HUDEP-2 (cell line): ENCODE measurements at regions not wholly inside any gene's neighbourhood (a gene's known extent, or its start where the extent isn't known, plus 50 kb on each side); places are given as distances from the start of the nearest gene placed in this dataset.
"Not testable (repeated sequence)": the region's sequence is repeated elsewhere in the genome, so short reads cannot be mapped to it uniquely, and the experiment has no call there.

Source experiments
- DNase-seq, 76 experiments: peaks; one replicate each; lab custom pipeline; 2025; ENCODE audit not compliant: unreplicated experiment in 76 of 76; lab: John Stamatoyannopoulos, UW

DNA sequence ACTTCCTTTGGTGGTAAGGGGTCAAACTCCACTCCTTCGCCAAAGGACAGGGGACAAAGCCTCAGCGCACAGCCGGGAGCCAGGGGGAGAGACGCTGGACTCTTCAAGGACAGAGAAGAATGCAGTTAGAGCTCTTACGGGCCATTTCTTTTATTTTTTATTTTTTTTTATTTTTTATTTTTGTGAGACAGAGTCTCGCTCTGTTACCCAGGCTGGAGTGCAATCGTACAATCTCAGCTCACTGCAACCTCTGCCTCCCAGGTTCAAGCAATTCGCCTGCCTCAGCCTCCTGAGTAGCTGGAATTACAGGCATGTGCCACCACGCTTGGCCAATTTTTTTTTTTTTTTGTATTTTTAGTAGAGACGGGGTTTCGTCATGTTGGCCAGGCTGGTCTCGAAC, 93.2 kb upstream of the RPH3AL start, which contains the start of gene RFLNB:
RFLNB (minus strand) TSS at position 101 of the 400 bp plus-strand sequence.
- DNase-seq, result not testable (repeated sequence)

DNA sequence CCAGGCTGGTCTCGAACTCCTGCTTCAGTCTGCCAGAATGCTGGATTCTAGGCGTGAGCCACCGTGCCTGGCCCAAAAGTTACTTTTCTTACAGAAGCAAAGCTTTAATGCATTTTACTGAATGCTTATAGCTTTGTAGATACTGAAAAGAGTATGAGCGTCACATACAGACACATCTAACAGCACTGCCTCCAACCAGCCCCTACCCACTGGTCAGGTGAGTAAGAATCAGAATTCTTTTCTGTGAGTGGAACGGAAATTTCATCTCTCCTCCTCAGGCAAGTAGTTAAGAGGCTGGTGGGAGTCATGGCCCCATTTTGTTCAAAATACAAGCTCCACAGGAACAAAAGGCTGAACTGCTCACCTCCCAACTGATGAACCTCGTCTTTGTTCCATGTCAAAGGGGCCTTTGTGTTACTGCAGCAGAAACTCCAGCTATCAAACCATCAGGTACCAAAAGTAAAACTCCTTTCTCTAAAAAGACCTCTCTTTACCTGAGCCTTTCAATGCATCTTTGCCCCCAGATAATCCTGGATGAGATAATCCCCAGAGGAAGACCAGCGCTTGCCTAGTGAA, 92.4 kb upstream of the RPH3AL start:
- no peak for DNase-seq

DNA sequence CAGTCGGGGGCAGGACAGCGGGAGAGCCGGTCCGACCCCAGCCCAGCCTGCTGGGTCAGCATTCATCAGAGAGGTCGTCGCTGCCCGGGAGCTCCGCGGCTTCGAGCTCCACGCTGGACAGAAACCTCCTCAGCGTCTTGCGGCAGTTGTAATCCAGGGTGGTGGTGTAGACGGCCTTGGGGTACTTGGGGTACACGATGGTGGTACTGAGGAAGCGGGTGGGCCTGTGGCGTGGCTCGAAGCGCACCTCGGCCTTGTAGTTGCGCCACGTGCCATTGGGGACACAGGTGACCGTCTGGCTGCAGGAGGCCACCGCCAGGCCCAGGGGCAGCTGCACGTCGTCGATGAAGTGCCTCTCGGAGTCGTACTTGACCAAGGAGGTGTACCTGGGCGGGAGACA, 90.5 kb upstream of the RPH3AL start:
- no peak for DNase-seq

DNA sequence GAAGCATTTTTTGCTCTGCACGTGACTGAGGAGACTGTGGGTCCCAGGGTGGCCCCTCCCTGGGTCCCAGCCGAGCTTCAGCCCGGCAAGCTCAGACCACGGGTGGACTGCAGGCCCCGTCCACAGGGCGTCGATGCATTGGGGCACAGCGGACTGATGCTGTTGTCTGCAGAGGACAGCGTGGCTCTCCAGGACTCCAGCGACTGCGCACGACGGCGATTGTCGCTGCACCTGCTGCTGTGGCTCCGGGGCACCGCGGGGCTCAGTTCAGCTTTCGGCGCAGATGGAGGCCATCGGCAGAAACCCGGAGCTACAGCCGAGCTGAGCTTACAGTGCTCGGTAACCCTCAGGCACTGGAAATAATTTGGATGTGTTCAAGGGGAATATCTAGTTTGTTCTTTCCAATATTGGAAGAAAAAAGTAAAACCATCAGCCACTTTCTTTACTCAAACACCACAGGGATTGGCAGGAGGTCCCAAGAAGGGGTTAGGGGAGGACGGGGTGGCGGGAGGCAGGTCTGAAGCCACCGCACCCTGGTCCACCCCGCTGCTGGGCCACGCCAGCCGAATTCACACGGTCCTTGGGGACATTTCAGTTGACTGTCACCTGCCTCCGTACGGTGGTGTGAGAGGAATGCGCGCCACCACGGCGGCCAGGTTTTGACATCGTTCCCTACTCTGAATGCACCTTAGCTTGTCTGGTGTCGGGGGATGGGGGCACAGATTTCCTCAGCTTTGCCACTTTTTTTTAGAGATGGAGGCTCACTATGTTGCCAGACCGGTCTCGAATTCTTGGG, 88.7 kb upstream of the RPH3AL start:
- DNase-seq, result no peak

DNA sequence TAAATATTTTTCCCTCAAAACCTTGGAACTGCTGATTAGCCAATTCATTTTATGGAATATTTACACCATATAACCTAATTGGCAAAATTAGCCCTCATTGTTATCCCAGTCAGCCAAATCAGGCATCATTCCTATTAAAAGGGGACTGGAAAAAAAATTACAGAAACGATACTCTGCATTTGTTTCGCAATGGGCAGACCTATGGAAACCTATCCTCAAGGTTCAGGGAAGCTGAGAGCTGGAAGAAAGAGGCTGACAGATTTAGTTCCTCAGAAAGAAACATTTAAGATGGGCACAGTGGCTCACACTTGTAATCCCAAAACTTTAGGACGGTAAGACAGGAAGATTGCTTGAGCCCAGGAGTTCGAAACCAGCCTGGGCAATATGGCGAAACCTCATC, 85.6 kb upstream of the RPH3AL start:
- DNase-seq, result no peak

DNA sequence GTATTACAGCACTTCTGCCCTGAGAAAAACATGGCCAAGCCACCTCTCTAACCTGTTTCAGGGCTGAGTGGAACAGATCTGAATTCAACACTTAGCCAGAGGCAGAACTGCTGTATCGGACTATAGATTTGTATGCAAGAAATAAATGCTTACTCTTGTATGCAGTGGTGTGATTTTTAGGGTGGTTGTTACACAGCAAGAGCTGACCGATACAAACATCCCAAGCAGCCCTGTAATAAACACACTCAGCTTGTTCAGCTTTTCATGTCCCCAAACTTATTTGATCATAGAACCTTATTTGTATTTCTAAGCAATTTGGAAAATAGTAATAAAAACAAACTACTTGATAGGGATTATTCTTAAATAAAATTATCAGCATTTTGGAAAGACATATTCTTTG, 84.9 kb upstream of the RPH3AL start:
- DNase-seq, result no peak

DNA sequence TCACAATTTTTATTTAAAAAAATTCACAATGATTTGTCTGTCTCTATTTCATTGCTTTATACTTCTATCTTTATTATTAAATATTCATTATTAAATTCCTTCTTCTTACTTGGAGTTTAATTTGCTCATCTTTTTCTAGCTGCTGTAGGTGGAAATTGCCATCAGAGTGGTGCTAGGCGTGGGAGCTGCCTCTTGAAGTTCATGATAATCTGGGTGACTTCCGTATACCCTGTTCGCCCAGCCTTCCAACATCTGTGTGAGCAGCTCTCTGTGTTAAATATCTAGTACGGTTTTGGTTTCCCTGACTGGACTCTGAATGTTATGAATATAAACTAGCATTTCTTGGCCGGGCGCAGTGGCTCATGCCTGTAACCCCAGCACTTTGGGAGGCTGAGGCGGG, 84.0 kb upstream of the RPH3AL start:
- no peak for DNase-seq

DNA sequence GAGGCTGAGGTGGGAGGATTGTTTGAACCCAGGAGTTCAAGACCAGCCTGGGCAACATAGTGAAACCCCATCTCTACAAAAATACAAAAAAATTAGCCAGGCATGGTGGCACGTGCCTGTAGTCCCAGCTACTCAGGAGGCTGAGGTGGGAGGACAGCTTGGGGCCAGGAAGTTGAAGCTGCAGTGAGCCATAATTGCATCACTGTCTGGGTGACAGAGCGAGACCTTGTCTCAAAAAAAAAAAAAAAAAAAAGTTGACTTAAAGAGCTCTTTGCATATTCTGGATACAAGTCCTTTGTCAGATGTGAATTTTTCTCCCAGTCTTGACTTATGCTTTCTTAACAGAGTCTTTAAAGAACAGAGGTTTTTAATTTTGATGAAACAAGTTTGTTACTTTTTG, 79.9 kb upstream of the RPH3AL start:
- not testable (repeated sequence) for DNase-seq

DNA sequence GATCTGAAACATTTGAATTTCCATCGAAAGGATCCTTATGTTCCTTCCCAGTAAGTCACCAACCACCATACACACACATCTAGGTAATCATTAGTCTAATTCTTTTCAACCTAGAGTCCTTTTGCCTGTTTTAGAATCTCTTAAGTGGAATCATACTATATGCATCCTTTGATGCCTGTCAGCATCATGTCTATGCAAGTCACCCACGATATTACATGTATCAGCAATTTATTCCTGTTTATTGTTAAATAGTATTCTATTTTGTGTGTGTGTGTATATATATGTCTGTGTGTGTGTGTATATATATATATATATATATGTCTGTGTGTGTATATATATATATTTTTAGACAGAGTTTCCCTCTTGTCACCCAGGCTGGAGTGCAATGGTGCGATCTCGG, 78.9 kb upstream of the RPH3AL start:
- no peak for DNase-seq

DNA sequence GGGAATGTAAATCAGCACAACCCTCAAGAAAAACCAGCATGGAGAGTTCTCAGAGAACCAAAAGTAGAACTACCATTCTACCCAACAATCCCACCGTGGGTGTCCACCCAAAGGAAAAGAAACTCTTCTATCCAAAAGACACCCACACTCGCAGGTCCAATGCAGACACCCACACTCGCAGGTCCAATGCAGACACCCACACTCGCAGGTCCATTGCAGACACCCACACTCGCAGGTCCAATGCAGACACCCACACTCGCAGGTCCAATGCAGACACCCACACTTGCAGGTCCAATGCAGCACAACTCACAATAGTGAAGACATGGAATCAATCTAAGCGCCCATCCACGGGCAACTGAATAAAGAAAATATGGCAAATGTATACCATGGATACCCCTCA, 77.0 kb upstream of the RPH3AL start:
- DNase-seq, result no peak

DNA sequence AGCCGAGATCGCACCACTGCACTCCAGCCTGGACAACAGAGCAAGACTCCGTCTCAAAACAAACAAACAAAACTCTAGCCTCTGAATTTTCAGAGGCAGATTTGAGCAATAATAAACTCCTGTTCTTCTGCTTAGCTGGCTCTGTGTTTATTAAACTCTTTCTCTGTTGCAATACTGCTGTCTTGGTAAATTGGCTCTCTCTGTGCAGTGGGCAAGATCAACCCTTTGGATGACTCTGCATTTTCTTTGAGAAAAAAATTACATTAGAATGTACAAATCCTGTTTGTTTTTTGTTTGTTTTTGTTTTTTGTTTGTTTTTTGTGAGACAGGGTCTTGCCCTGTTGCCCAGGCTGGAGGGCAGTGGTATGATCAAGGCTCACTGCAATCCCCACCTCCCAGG, 75.8 kb upstream of the RPH3AL start:
- no peak for DNase-seq

DNA sequence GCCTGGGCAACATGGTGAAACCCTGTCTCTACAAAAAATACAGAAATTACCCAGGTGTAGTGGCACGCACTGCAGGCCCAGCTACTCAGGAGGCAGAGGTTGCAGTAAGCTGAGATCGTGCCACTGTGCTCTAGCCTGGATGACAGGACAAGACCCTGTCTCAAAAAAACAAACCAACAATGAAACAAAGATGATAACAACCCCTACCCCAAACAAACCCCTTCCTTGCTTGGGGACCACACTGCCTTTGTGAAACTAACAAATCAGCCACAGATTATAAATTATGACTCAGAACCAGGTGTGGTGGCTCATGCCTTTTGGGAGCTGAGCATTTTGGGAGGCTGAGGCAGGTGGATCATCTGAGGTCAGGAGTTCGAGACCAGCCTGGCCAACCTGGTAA, 75.3 kb upstream of the RPH3AL start:
- DNase-seq, result no peak

DNA sequence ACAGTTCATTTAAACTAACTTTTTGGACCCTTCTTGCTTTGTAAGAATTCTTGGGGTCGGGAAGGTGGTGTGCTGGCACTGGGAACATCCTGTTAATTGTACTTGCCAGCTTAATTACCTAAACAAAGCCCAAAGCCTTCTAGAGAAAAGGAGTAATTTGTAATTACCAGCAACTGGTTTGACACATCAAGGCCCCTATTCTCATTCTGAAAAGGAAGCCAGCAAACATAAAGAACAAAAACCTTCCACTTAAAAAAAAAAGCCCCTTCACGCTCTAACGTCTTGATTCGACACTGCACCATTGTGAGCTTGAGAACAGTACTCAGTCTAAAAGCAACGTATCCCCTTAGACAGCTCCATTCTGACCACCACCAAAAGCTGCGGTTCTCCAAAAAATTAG, 74.7 kb upstream of the RPH3AL start:
- no peak for DNase-seq

DNA sequence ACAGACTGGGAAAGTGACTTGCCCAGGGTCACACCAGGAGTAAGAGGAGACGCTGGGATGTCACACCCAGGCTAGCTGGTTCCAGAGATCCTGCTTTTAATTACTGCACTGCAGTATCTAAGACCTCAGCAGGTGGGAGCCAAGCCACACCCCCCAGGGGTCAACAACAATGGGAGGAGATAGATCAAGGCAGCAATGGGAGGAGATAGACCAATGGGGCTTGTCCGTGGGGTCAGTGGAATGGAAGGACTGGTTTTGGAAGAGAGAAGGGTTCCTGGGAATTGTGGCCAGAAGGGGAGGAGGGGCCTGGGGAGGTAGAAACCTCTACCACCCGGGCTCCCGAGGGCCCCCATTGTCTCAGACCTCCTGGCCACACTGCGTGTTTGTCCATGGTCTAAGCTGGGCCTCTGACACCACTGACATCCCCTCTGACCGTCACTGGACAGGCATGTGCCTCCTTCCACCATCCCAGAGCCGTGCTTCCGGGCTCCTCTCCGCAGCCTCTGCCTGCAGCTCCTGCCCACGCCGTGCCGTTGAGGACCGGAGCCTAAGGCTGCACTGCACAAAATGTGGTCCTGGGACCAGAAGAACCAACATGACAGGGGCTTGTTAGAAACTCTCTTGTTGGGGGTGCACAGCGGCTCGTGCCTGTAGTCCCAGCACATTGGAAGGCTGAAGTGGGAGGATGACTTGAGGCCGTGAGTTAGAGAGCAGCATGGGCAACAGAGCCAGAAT, 69.8 kb upstream of the RPH3AL start:
- no peak for DNase-seq

DNA sequence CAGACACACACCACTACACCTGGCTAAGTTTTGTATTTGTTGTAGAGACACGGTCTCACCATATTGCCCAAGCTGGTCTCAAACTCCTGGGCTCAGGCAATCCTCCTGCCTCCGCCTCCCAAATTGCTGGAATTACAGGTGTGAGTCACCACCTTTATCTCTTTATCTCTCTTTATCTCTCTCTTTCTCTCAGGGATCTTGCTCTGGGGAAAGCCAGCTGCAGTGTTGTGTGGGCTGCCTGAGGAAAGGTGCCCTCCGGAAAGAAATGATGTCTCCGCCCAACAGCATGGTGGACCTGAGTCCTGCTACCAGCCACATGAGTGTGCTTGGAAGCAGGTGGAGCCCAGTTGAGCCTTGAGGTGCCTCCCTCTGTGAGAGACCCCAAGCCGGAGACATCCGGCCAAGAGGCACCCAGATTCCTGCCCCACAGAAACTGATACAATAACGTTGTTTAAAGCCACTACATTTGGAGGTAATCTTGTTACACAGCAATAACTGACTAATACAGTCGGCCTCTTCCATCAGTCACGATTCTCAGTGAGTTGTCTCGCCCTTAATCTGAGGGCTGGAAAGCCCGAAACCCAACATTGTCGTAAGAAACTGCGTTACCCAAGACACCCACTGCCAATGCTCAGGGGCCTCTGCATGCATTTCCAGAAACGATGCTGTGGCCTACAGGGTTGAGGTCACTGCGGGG, 68.0 kb upstream of the RPH3AL start:
- no peak for DNase-seq

DNA sequence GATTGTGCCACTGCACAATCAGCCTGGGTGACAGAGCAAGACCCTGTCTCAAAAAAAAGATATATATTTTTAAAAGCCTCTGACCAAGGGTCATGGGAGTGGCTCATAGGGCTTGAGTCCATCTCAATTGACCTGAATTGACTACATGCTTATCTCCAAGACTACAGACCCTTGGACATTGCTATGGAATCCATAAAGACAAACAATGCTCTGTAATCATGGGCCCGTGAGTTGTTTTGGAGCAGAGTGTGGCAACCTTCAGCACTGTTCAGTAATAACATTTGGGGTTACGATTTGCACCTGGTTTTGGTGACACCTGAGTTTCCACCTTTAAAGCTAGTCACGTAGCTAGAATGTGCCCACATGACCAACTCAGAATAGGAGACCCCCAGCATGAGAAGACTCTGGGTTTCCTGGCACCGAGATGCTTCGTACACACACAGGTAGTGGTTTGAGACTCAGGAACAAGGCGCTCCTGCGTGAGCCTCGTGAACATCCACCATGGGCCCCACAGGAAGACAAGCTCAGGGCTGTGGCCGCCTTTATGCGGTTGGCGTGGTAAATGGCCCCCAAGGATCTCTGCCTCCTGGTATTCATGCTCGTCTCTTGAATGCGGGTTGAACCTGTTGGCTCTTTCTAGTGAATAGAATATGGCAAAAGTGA, 66.6 kb upstream of the RPH3AL start:
- no peak for DNase-seq

DNA sequence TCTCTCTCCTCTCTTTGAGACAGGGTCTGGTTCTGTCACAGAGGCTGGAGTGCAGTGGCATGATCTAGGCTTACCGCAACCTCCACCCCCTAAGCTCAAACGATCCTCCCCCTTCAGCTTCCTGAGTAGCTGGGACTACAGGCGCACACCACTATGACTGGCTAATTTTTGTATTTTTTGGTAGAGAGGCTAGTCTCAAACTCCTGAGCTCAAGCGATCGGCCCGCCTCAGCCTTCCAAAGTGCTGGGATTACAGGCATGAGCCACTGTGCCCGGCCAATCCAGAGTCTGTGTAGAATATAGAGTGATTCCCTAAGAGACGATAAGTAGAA, 65.8 kb upstream of the RPH3AL start:
- DNase-seq, result no peak

DNA sequence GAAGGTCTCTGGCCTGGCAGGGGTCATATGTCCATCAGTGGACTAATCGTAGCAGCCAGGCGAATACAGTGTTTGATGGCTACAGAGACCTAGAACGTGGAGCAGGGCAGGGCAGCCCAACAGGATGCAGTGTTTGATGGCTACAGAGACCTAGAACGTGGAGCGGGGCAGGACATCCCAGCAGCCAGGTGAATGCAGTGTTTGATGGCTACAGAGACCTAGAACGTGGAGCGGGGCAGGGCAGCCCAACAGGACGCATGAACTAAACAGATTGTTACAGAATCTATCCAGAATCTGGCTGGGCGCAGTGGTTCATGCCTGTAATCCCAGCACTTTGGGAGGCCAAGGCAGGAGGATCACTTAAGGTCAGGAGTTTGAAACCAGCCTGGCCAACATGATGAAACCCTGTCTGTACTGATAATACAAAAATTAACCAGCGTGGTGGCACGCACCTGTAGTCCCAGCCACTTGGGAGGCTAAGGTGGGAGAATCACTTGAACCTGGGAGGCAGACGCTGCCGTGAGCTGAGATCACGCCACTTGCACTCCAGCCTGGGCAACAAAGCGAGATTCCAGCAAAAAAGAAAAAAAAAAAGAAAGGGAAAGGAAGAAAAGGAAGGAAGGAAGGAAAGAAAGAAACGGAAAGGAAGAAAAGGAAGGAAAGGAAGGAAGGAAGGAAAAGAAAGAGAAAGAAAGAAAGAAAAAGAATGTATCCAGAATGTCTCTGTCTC, 65.2 kb upstream of the RPH3AL start:
- no peak for DNase-seq

DNA sequence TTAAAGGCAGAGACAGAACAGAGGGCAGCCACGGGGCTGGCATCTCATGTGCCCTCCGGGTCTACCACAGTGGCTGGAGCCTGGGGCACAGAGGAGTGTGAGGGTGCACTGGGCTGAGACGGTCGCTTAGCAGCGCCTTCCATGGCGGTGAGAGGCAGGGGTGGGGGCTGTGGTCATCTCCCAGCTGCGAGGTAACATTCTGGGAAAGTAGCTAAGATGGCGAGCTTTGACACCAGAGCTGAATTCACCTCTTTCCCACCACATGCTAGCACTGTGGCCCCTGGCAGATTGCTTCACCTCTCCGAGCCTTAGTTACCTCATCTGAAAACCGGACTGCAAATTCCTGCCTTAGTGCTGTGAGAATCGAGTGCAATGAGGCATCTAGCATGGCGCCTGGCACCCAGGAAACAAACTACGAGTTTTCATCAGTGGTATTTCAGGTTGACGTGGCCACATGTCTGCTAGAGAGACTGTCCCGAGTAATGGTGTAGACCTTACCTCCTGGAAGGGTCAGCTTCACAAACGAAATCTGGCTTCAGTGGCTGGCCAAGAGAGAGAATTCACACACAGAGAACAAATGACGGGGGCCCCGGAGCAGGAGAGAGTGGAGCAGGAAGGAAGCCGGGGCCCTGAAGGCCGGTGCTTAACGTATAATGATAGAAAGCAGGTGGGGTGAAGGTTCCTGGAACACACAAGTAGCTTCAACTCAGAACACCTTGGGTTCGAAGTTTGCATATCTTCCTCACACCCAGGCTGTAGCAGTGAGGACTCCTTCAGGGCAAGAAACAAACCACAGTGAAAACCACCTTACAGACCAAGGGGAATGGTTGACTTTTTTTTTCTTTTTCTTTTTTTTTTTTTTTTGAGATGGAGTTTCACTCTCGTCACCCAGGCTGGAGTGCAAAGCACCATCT, 63.9 kb upstream of the RPH3AL start:
- DNase-seq, result no peak
